Stimulated activated CD4-positive, alpha-beta T cell treated with anti-CD3 and anti-CD28 coated beads, Interleukin-4, amount 100 ng/mL, for 1 hour (primary cell): ENCODE measurements at regions not wholly inside any gene's neighbourhood (a gene's known extent, or its start where the extent isn't known, plus 50 kb on each side); places are given as distances from the start of the nearest gene placed in this dataset.

ENCODE experiments used
- DNase-seq: peaks from one replicate; pipeline ENCODE4 v3.0.0-alpha.2; 2020

DNA sequence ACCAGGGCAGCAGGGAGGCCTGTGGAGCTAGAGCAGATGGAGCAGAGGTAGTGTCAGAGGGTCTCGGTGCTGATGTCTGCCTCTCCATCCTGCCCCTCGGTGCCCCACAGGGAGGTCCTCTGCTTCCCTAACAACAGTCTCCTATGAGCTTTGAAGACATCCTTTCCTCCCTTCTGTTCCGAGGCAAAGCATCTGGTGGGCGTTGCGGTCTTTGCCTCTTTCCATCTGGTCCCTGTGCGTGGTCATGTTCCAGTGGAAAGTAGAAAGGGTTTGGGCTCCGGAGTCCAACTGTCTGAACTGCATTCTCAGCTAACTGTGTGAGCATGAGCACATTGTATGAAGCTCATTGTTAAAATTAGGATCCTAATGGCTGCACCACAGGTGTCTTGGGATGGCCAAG, 370.6 kb downstream of the AACS start:
- no peak for DNase-seq

DNA sequence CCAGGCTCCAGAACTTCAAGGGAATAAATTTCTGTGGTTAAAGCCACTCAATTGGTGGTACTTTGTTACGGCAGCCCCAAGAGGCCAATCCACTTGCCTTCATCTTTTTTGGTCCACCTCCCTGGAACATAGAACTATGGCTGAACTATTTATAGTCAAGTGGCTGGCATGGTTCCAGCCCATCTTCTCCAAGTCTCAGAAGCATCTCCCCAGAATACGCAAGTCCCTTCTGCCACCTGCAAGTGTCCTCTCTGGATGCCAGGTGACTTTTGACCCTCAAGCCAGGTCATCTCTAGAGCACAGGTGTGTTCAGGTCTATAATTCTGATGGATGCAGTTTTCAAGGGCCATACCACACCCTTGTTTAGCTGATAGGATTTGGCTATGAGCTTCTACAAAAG, 371.5 kb downstream of the AACS start:
- no peak for DNase-seq

DNA sequence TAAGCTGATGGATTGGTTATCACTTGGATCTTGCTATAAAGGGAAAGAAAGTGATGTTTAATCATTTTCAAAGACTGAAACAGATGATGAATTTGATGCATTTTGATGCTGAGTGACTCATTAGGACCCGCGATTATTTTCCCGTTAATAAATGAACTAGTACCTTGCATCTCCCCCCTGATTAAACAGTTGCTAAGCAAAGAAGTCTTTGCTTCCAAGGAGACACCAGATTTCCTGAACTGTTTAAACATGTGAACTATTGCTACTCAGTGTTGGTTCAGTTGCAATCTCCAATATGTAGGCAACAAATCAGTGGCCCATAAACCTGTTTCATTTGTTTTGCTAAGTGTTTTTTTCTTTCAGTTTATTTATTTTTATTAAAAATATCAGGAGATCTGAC, 375.2 kb downstream of the AACS start:
- DNase-seq: no peak

DNA sequence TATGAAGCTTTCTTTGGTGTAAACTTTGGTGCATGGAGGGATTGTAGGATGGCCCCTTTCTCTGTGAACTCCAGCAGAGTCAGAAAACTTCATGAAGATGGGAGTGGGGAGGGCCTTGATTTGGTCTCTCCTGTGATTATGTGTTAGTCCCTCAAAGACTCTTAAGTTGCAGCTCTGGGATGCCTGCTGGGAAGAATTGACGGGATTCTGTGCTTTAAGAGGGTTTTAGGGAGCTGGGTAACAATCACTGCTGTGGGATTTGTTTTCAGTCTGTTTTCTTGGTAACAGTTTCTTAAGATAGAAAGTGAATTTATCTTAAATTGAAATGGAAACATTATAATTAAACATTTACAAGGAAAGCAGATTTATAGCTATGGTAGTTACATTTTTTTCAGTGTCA, 378.1 kb downstream of the AACS start:
- no peak for DNase-seq

DNA sequence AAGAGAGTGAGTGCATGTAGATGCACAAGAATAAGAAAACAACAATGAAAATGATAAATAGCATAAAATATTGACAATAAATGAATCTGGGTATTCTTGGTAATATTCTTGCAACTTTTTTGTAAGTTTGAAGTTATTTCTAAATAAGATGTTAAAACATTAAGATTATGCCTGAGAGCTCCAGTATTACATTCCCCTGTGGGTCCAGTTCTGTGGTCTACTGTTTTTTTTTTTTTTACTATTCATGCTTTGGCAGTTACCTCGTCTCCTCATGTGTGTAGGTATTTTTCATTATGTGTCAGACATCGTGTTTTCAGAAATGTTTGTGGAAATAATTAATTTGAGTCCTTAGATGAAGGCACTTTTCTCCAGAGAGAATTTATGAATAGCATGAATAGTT, 386.2 kb downstream of the AACS start:
- no peak for DNase-seq

DNA sequence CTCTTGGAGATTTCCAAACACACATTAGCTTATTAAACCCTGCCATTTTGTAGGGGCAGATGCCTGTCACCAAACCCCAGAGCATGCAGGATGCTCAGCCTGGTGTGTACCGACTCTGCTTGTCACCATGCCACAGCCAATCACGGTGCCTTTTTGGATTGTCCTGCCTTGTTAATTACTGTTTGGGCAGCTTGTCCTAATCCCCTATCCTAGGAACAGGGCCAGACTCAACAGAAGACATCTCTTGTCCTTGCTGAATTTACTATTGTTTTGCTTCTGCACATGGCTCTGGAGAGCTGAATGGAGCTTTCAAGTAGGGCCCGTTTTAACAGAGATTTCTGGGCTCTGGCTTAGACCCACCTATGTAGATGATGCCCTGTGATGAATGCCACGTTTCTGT, 388.5 kb downstream of the AACS start:
- no peak for DNase-seq

DNA sequence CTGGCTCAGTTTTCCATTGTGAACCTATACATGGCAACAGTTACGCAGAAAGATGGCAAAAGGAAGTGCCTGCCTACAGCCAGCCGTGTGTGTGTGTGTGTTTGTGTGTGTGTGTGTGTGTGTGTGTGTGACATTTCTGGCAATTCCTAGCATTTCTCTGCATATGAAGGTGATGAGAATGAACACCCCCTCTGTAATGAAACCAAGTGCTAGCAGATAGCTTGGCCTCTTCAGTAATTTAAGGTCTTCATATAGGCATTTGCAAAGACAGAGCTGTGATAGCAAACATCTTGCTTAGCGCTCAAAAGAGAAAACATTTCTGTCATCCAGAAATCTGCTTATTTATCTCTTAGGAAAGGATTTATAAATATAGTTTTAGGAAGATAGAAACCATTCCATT, 389.1 kb downstream of the AACS start:
- no peak for DNase-seq

DNA sequence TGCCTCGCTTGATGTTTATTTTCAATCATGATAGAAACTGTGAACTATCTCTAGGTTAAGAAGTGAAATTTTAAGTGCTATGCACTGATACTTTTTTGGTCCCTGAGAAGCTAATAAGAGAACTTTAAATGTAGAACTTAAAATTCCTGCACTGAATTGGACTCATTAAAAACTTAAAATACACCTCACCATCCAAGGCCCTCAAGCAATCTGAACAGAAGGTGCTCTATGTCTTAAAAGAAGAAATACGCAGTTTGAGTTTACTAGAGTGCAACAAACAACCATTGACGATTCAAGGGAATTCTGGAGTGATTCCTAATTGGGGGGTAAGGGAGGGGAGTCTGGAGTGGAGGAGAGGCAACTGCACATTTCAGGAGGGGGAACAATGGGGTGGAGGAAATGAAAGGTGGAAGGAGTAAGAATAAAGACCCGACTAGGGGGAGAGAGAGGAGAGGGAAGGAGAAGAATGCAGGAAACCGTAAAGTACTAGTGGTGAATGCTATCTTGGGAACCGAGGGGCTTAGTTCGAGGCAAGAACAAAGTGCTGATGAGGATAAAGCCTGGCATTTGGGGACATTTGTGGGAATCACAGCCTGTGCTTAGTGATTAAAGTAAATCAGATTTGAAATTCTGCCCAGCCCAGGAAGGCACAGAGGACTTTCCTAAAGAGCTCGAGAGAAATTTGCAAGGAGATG, 389.7 kb downstream of the AACS start:
- no peak for DNase-seq

DNA sequence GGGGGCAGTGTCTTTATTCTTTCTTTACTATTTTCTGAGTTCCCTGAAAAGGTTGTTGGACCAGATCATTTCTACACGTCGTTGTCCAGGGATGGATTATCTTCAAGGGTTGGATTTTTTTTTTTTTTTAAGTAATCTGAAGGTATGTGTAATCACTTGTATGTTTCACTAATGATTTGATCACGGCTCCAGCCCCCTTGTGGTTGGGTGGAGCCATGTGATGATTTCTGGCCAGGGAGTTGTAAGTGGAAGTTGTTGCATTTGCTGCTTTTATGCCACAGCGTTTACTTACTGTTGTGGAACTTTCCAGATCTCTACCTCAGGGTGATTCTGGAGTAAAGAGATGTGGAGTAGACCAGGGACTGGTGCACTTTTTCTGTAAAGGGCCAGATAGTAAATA, 390.3 kb downstream of the AACS start:
- DNase-seq: no peak

DNA sequence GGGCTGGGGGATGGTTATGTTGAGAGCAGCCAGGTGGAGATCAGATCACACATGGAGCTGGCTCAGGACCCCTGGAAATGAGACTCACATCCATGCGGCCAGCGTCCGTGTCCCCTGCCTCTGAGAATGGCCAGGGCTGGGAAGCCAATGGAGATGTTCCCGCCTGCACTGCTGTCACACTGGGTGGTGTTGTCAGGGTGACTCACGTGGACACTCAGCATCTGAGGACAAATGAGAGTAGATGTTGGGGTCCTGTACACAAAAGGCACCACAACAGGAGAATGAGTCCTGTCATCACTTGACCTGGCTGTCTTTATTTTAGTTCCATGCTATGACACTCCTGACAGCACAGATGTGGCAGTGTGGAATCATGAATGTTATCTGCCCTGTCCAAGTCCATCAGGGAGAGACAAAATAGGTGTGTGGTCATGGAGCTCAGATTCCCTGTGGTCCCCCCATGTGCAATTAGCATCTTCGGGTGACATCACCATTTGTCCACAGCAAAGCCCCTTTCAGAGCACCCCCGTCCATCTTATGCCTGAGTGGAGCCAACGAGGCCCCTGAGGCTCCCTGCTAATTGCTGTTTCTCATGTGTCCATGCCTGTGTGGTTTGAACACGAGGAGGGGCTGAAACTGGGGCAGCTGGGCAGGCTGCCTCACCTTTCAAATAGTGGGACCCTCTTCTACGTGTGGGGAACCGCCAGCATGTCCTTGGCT, 393.5 kb downstream of the AACS start:
- DNase-seq: no peak

DNA sequence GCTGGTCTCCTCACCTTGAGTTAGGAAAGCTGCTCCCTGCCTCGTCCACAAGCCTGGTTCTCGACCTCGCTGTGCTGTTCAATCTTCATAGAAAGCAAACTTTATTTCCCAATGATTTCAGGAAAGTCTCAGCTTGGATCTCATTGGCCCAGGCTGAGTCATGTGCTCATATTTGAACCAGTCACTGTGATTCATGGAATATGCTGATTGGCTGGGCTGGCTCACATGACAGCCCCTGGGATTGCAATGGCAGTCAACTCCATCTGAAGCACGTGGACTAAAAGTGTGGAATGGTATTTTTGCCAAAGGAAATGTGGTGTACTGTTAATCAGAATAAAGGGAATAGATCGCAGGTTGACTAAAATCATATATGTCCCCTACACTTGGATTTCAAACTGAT, 396.6 kb downstream of the AACS start:
- DNase-seq: no peak

DNA sequence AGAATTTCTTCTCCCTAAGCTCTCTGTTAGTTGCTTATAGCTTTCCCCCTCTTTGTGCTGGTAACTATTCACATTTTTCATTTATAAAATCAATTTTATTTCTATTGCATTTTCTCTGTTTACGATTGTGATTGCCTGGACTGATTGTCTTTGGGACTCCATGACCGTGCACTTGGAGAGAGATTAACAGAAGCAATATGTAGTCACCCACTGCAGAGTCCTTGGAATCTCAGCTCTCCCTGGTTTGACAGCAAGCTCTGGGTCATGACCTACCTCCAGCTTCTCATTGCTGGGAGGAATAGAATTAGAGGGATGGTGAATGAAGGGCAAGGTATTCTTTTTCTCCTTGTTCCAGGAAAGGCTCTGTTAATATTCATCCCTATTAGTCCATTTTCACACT, 398.2 kb downstream of the AACS start:
- no peak for DNase-seq

DNA sequence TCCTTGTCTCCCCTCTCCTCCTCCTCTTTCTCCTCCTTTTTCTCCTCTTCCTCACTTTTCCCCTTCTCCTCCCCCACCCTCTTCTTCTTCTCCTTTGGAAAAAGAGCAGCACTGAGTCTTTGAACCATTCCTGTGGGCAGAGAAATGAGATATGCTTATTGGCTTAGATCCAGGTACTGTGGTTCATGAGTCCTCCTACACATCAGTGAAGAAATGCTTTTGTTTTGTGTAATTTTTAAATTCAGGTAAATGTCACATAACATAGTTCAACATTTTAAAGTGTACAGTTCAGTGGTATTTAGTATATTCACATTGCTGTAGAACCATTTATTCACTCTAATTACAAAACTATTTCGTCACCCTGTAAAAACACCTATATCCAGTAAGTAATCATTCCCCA, 402.1 kb downstream of the AACS start:
- no peak for DNase-seq

DNA sequence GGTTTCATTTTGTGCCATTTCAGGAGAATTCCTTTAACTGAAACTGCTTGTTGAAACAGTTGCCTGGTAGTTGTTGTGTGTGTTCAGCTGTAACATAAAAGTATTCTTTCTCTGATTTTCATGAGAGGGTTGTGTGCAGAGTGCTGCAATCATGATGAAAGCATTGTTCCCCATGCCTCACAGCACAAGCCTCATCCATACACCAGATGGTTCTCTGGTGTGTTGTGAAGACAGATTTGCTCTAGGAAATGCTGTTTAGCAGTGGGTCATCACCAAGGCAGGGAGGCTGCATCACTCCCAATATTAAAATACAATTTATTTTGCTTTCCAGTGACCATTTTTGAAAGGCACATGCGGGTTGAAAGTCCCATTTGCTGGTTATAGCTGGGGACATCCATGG, 404.4 kb downstream of the AACS start:
- no peak for DNase-seq

DNA sequence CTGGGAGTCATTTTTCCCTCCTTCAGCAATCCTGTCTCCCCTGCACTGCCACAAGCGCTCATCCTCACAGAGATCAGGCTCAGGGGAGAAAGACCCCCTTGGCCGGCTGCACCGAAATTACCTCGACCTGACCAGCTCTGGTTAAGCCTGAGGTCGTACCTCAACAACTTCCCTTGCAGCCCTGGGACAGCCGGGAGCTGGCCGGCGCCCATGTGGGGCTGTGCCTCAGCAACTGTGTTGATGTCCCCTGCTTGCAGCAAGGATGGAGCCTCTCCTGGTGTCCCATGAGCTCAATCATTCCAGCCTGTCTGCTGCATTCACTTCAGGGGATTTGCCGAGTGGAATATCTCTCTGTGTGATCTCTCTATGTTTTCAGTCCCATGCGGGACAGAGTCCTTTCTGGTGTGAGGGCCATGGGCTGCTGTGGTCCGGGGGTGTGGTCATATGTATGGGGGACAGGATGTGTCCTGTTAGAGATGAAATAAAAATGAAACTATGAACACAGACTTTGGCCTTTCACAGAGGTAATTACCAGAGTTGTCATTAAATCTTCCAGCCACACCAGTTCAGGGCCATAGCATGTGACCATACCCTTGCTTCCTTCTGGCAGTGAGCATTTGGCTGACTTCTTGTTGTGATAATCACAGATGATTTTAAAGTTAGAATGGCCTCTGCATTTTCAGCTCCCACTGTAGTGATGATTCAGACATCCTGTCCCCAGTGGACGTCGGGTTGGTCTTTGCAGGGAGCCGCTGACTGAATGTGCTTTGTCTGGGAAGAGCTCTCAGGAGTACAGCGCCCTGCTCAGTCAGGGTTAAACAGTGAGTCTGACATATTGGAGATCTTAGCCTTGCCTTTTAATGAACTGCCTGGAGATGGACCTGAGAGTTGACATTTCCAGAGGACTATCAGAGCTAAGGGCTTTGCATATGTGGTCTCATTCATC, 405.9 kb downstream of the AACS start:
- DNase-seq: no peak

DNA sequence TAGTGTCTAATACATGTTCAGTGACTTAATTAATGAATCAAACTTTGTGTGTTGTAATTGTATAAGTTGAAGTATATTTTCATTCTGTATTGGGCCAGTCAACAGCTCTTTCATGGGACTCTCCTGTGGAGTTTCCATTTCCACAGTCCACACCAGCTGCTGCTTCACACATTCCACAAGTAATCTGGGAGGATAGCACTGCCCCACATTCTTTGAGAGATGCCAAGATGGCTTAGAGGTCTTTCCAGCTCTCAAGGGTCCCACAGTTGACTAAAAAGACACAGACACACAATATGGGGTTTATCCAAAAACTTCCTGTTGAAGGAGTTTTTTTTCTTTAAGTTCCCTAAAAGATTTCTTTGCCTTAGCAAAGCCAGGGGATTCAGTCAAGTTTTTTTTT, 408.3 kb downstream of the AACS start:
- no peak for DNase-seq

DNA sequence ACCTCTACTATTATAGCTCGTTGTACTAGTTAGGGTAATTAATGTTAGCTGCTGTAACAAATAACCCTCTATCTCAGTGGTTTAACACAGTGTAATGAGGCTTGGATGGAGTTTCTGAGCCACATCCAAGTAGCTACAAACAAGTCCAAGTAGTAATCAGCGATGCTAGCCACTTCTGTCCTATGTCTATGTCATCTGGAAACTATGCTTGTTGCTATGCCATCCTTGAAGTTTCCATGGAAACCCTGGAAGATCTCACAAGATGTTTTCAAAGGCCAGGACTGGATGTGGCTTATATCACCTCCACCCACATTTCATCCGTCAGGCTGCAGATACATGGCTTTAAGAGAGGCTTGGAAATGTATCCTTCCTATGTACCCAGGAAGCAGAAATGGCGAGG, 422.1 kb downstream of the AACS start:
- DNase-seq: no peak

DNA sequence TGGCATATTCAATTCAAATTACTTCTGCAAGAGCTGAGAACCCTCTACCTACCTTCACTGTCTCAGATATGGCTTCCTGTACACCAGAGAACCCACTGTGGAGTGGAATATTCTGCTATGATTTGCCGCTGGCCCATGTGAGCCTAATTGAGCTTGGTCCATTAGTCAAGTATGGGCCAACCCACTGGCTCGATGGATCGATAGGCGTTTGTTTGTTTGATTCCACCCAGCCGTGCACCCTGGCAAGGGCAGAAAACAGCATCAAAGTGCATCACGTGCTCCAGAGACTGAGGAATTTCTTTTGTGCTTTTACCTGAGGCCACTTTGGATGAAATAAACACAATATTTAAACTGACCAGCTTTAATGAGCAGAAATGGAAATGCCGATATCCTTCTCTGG, 426.3 kb downstream of the AACS start:
- DNase-seq: no peak

DNA sequence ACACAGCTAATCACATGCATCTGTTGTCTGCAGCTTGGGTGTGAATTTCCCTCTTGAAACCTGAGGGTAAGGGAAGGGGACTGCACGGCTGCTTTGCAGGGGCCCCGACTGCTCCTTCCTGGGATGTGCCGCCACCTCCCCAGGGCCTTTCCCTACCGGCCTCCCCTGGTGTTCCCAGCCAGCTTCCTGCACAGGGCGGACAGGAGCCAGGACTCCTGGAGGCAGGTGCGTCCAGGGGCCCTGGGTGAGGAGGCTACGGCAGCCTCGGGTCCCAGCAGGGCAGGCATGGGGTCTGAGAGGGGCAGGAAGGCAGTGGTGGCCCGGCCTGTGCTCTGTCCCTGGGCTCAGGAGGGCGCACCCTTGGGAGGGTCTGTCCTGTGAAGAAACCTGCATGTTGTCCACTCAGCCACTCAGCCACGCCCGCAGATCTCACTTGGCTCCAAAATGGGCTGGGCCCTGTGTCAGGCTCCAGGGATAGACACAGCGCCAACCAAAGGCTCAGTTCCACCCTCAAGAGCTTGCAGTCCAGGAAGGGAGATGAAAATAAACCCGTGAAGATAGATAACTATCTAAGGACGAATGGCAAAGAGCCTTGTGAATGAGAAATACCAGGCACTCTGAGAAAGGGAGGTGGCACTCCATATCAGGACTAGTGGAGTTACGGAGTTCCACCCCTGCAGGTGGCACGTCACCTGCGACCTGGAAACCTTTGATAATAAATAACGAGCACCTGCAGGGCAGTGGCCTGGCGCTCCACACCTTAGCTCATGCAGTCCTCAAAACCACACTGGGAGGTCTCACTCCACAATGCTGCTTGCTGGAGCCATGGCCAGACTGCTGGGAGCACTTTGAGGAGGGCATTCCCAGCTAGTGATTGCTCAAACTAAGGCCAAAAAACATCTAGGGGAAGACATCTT, 427.4 kb downstream of the AACS start:
- no peak for DNase-seq

DNA sequence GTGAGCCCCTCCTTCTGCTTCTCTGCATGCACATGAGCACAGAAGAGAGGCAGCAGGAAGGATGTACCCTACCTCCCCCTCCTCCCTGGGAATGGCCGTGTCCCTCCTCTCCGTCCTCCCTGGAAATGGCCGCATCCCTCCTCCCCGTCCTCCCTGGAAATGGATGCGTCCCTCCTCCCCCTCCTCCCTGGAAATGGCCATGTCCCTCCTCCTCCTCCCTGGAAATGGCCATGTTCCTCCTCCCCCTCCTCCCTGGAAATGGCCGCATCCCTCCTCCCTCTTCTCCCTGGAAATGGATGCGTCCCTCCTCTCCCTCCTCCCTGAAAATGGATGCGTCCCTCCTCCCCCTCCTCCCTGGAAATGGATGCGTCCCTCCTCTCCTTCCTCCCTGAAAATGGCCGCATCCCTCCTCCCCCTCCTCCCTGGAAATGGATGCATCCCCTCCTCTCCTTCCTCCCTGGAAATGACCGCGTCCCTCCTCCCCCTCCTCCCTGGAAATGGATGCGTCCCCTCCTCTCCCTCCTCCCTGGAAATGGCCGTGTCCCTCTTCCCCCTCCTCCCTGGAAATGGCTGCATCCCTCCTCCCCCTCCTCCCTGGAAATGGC, 428.6 kb downstream of the AACS start:
- DNase-seq: no peak

DNA sequence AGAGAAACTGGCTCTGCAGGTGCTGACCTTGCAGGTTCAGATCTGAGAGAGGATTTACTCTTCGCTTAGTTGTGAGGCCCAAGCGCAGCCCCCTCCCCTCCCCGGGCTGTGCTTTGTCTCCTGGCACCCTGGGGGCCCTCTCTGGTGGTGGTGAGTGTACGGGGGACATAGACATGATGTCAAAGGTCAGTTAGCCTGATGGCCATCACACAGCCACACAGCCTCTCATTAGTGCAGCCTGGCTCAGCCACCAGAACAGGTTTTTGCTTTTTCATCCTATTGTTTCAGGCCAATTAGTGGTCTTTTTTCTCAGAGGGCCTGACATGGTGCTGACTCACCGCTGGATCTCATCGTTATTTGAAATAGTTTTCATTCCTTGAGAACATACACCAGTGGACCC, 437.9 kb downstream of the AACS start:
- no peak for DNase-seq

DNA sequence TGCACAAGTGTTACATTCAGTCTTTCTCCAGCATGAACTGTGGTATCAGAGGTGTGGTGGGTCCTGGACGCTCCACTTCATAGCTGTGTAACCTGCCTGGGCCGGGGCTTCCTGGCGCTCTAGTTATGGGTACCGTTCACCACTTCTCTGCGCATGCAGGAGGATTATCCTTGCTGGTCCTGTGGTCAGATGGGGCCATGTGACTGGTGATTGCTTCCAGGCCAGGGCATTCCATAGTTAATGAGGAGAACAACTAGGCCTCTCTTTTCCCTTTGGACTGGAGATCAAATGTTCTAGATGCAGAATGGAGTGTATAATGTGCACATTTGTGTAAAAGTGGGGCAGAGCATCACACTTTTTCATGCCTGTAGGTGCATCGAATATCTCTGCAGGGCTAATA, 444.0 kb downstream of the AACS start:
- DNase-seq: no peak
